KOPT-K1 (cell line): ENCODE measurements at regions not wholly inside any gene's neighbourhood (a gene's known extent, or its start where the extent isn't known, plus 50 kb on each side); places are given as distances from the start of the nearest gene placed in this dataset.

Source experiments
- H3K27ac ChIP-seq: fragments of 200-600 bp; sonication (generic); 2 replicates; pipeline ENCODE4 v1.5.1; 2016; ENCODE audit warnings: antibody characterized with exemption, mild to moderate bottlenecking, low read depth, low read length; ENCODE audit not compliant: poor library complexity, severe bottlenecking
- H3K36me3 ChIP-seq: fragments of 200-600 bp; sonication (generic); 2 replicates; pipeline ENCODE4 v1.5.1; 2017; ENCODE audit warnings: antibody characterized with exemption, mild to moderate bottlenecking, low read length, moderate library complexity; ENCODE audit not compliant: insufficient read depth
- H3K9me3 ChIP-seq: fragments of 200-600 bp; sonication (generic); 2 replicates; pipeline ENCODE4 v1.5.1; 2017; ENCODE audit warnings: antibody characterized with exemption, low read length, mild to moderate bottlenecking; ENCODE audit not compliant: insufficient read depth, poor library complexity, severe bottlenecking

GRCh38 chr10:31584098-31584631, 265.1 kb downstream of the ZEB1 start:
- Histone ChIP-seq H3K9me3 (no peaks in the 10 kb centered on the region), H3K36me3 (no peaks in the 10 kb centered on the region), H3K27ac (no peak overlapping the region)

- Histone ChIP-seq H3K27ac (no peak overlapping the region), H3K36me3 (no peaks in the 10 kb centered on the region)
Observed at GRCh38 chr10:31583293-31583692, 264.3 kb downstream of the ZEB1 start.

GRCh38 chr10:31582365-31583052, 263.5 kb downstream of the ZEB1 start:
- Histone ChIP-seq H3K27ac (no peak overlapping the region), H3K36me3 (no peaks in the 10 kb centered on the region), H3K9me3 (no peaks in the 10 kb centered on the region)

More at GRCh38 chr10:31583293-31583692, 264.3 kb downstream of the ZEB1 start:
- H3K9me3 ChIP-seq, result no peaks in the 10 kb centered on the region

- H3K36me3 ChIP-seq, result no peaks in the 10 kb centered on the region
- no peak overlapping the region for H3K27ac ChIP-seq
- H3K9me3 ChIP-seq, result no peaks in the 10 kb centered on the region
Observed at GRCh38 chr10:31581741-31582323, 262.8 kb downstream of the ZEB1 start.

- Histone ChIP-seq H3K9me3 (no peaks in the 10 kb centered on the region), H3K27ac (no peak overlapping the region), H3K36me3 (no peaks in the 10 kb centered on the region)
Observed at GRCh38 chr10:31580646-31581045, 261.6 kb downstream of the ZEB1 start.
